ENCODE measurements at regions not wholly inside any gene's neighbourhood (a gene's known extent, or its start where the extent isn't known, plus 50 kb on each side); places are given as distances from the start of the nearest gene placed in this dataset.

GRCh38 chr12:92418381-92418780 is 272.7 kb upstream of the BTG1 start:
- Histone ChIP-seq H3K4me3 (no peak overlapping the region), H4K20me1 (ENCODE audit: insufficient read depth) (no peaks in the 10 kb centered on the region), H3F3A (ENCODE audit: insufficient read depth, low read depth) (no peaks in the 10 kb centered on the region), H3K79me2 (ENCODE audit: low read depth) (no peaks in the 10 kb centered on the region), H3K4me1 (replicated peaks; ENCODE audit: insufficient read depth) (no peaks in the 10 kb centered on the region), H3K9me3 (ENCODE audit: insufficient read depth, low read depth) (no peaks in the 10 kb centered on the region; the same call in 1 of the 2 replicates), H3K27ac (no peak overlapping the region), H2AFZ (no peak overlapping the region), H3K27me3 (ENCODE audit: insufficient read depth, low read depth) (no peaks in the 10 kb centered on the region), H3K9me2 (ENCODE audit: insufficient read depth) (no peaks in the 10 kb centered on the region), H3K36me3 (ENCODE audit: low read depth) (no peaks in the 10 kb centered on the region), H3K4me2 (no peak overlapping the region)
- intact Hi-C loops (cut with micrococcal nuclease; ENCODE audit: unreplicated experiment), result no loop called here
- ChIA-PET CTCF (no interaction called here), POLR2A (ENCODE audit: unreplicated experiment) (no interaction called here)
- no peak for TF ChIP-seq CTCF (conservative IDR thresholded peaks at IDR 0.05)
- BruUV-seq (replicated peaks), result no TSS peak
- no peak for DNase-seq

- Histone ChIP-seq H3F3A (ENCODE audit: insufficient read depth, low read depth) (no peaks in the 10 kb centered on the region), H3K4me3 (no peak overlapping the region), H3K9me3 (ENCODE audit: insufficient read depth, low read depth) (no peaks in the 10 kb centered on the region; the same call in 1 of the 2 replicates), H3K79me2 (ENCODE audit: low read depth) (no peaks in the 10 kb centered on the region), H3K27me3 (ENCODE audit: insufficient read depth, low read depth) (no peaks in the 10 kb centered on the region), H4K20me1 (ENCODE audit: insufficient read depth) (no peaks in the 10 kb centered on the region), H3K9me2 (ENCODE audit: insufficient read depth) (no peaks in the 10 kb centered on the region), H3K27ac (no peak overlapping the region), H2AFZ (no peak overlapping the region), H3K4me2 (no peak overlapping the region), H3K4me1 (replicated peaks; ENCODE audit: insufficient read depth) (no peaks in the 10 kb centered on the region), H3K36me3 (ENCODE audit: low read depth) (no peaks in the 10 kb centered on the region)
- POLR2A ChIA-PET (ENCODE audit: unreplicated experiment), result no interaction called here
- no peak for DNase-seq
- BruUV-seq (replicated peaks), result no TSS peak
- CTCF ChIA-PET, result no interaction called here
- intact Hi-C loops (cut with micrococcal nuclease; ENCODE audit: unreplicated experiment), result no loop called here
- TF ChIP-seq CTCF (conservative IDR thresholded peaks at IDR 0.05) (no peak), EZH2 (IDR thresholded peaks at IDR 0.05; ENCODE audit: low read depth) (no peak)
These were observed 271.7 kb upstream of the BTG1 start for GRCh38 chr12:92417373-92417772.

GRCh38 chr12:92416385-92416812 is 270.8 kb upstream of the BTG1 start:
- no peak overlapping the region for H3K27ac ChIP-seq
- H3K4me1 ChIP-seq (replicated peaks; ENCODE audit: insufficient read depth), result no peaks in the 10 kb centered on the region
- no peaks in the 10 kb centered on the region for H3F3A ChIP-seq (ENCODE audit: insufficient read depth, low read depth)
- no peak overlapping the region for H2AFZ ChIP-seq
- ChIA-PET CTCF (no interaction called here), POLR2A (ENCODE audit: unreplicated experiment) (no interaction called here)
- no peaks in the 10 kb centered on the region for H4K20me1 ChIP-seq (ENCODE audit: insufficient read depth)
- no peak overlapping the region for H3K4me2 ChIP-seq
- no peaks in the 10 kb centered on the region; the same call in 1 of the 2 replicates for H3K9me3 ChIP-seq (ENCODE audit: insufficient read depth, low read depth)
- no peaks in the 10 kb centered on the region for H3K79me2 ChIP-seq (ENCODE audit: low read depth)
- TF ChIP-seq EZH2 (IDR thresholded peaks at IDR 0.05; ENCODE audit: low read depth) (no peak), CTCF (conservative IDR thresholded peaks at IDR 0.05) (no peak)
- no peaks in the 10 kb centered on the region for H3K9me2 ChIP-seq (ENCODE audit: insufficient read depth)
- intact Hi-C loops (cut with micrococcal nuclease; ENCODE audit: unreplicated experiment), result no loop called here
- DNase-seq, result no peak
- no TSS peak for BruUV-seq (replicated peaks)
- no peaks in the 10 kb centered on the region for H3K27me3 ChIP-seq (ENCODE audit: insufficient read depth, low read depth)
- no peaks in the 10 kb centered on the region for H3K36me3 ChIP-seq (ENCODE audit: low read depth)
- no peak overlapping the region for H3K4me3 ChIP-seq
